Smooth muscle cell of the brain vasculature (primary cell): ENCODE measurements at regions not wholly inside any gene's neighbourhood (a gene's known extent, or its start where the extent isn't known, plus 50 kb on each side); places are given as distances from the start of the nearest gene placed in this dataset.
A peak's percentile ranks its signal among the peaks of the same experiment; 100 is the strongest.

Experiments
- DNase-seq: peaks from one replicate; pipeline ENCODE4 v3.0.0-alpha.2; 2012; ENCODE audit warnings: low read depth, low spot score

DNA sequence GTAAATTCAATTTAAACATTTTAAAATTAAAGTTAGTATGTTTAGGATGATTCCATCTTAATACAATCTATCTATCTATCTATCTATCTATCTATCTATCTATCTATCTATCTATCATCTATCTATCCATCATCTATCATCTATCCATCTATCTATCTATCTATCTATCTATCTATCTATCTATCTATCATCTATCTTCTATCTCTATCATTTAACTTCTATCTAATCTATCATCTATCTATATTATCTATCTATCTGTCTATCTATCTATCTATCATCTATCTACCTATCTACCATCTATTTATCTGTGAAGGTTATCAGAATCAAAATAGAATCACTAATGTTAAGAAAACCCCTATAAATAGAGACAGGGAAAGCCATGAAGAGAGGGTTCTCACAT, 78.3 kb downstream of the RAMP3 start:
- DNase-seq: no peak

DNA sequence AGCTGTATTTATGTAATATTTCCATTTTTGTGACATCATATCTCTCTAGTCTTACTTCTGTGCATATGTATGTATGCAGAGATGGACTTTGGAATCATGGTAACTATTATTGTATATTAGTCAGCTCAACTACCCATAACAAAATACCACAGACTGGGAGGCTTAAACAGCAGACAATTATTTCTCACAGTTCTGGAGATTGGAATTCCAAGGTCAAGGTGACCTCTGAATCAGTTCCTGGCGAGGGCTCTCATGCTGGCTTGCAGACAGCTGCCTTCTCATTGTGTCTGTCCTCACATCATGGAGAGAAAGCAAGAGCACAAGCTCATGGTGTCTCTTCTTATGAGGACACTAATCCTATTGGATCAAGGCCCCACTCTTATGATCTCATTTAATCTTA, 79.1 kb downstream of the RAMP3 start:
- no peak for DNase-seq

DNA sequence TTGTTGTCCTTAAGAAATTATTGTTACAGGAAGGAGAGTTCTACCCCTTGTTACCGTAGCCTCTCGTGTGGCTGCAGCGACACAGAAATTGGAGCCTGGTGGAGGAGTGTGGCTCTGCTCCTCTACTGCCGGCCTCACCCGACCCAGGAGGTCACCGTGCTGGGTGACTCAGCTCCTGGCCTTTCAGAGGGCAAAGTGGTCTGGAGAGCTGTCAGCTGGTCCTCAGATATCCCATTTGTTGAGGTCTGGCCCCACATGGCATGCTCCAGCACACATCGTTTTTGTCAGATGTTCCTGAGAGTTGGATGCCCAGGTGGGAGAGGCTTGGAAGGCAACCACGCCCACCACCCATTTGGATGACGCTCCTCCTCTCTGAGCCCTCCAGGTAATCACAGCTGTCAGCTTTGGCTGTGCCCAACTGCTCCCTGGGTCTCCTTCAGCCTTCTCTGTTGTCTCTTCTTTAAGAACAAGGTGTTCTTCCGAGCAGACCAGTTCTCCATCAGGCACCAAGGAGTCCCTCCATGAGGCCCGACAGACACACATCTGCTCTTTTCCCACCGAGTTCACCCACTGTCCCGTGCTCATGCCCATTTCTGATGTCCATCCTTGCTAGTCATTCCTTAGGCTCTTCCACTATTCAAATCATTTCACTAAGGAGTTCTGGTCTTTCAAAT, 80.3 kb downstream of the RAMP3 start:
- DNase-seq: no peak

DNA sequence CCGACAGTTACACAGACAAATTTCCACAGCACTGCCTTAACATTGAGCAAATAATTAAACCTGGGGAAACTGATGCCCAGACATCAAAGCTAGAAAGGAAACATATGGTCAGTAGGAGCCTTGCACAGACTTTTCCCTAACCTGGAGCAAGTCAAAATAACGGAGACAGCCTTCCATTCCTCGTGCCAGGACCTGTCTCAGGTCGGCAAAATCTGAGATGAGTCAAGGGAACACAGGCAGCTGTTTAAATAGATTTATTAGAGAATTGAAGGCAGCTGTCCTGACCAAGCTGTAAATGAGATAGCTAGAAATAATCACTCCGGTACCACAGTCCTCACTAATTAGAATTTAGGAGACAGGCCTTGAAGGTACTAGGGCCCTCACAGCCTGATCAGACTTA, 81.2 kb downstream of the RAMP3 start:
- no peak for DNase-seq

DNA sequence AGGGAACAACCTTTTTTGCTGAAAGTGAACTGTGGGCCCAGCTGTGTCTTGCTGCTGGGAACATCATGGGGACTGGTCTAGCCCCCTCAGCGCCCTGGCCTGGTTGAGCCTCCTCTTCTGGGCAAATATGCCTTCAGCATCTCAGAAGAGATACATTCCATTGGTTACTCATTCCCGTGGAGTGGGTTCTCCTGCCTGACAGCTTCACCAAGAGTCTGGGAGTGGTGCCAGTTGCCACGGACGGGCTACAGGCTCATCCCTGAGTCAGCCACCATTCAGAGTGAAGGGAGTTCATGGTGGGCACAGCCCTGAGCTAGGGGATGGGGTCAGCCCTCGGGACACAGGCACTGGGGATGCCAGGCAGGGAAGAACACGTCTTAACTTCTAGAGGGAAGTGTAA, 81.9 kb downstream of the RAMP3 start:
- no peak for DNase-seq

DNA sequence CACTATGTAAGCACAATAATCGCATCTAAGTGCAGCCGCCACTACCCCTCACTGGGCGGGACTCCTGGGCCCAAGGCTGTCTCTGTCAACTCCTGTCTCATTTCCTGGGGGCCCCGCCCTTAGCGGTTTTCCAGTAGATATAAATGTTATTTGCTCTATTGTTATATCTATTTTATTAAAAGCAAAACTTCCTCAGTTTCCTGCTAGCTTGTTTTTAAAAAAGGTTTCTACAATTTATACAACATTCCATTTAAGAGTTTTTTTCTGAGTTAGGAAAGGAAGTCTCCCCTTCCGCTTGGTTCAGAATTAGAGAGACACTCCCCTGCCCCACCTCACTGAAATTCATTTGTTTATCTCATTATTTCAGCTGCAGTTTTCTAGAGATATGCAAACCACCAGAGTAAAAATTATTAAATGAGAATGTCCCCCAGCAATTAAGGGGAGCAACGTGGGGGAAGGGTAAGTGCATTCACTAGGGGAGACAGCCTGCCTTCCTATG, 82.7 kb downstream of the RAMP3 start:
- no peak for DNase-seq

DNA sequence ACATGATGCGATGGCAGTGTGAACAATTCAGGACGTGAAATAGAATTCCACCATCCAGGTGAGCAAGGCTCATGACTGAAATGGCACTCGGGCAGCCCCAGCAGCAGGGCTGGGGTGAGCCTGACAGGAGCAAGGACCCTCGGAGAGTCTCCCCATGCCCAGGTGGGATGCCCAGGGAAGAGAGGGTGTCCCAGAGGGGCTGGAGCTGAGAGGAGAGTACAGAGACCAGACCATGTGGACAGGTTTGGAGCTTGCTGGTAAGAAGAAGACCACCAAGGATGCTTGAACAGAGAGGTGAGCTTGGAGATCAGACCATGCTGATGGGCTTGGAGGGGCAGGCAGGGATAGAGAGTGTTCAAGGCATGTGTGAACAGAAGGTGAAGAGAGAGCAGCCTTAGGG, 83.3 kb downstream of the RAMP3 start:
- DNase-seq: no peak

DNA sequence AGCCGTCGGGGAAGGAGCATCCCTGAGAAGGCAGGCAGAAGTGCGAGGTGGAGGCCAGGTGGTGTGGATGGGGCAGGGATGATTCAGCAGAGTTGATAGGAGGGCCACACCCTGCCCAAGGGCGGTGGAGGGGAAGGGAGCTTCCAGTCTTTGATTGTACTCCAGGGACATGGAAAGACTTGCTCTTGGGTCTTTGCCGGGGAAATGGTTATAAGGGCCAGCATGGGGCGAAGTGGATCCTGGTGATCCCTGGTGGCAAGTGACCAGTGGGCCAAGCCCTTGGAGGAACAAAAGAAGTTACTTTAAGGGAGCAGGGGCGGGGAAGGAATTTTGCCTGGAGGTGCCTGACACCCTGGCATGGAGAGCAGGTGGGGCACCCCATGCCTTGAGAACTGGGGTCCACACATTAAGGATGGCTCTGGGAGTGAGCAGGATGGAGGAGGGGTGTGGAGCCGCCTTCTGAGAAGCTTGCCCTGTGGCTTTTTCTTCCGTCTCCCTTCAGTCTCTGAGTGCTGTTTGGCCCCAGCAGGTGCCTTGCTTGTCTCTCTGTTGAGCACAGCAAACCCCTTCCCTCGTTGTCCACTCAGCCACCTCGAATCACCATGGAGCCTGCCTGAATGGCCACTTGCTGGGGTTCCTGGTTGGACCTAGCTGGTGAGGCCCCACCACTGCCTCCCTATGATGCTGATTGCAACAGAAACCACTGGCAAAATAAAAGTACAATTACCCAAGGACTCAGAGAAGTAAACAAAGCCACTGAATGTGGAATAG, 83.9 kb downstream of the RAMP3 start:
- no peak for DNase-seq

DNA sequence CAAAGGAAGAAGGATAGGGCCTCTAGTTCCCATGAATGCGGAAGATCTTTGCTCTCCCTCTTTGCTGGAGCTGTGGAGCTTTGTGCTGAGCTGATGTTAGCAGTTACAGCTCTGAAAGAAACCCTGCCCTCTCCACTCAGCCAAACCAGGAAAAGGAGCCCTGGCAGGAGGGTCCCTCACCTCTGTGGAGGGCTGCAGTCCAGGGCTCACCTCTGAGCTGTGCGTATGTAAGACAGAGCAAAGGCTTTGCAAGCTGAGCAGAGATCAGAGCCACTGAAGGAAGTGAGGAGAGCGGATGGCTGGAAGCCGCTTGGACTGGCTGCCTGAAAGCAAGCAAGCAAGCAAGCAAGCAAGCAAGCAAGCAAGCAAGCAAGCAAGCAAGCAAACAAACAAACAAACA, 84.7 kb downstream of the RAMP3 start:
- no peak for DNase-seq

DNA sequence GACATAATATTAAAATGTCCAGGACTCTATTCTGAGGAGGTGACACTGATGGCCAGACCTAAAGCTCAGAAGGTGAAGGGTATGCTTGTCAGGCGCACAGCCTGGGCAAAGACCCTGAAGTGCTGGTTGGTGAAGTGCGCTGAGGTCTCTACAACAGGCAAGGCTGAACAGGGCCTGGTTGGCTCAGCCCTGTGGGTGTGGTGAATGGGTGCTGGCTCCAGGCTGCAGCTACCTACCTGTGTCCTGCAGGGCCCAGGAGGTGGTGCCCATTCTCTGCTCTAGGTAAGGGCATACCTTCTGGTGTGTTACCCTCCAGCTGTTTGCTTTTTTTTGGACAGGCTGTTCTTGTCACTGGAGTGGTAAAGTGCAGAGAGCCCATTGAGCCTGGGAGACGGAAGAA, 85.1 kb downstream of the RAMP3 start:
- no peak for DNase-seq

DNA sequence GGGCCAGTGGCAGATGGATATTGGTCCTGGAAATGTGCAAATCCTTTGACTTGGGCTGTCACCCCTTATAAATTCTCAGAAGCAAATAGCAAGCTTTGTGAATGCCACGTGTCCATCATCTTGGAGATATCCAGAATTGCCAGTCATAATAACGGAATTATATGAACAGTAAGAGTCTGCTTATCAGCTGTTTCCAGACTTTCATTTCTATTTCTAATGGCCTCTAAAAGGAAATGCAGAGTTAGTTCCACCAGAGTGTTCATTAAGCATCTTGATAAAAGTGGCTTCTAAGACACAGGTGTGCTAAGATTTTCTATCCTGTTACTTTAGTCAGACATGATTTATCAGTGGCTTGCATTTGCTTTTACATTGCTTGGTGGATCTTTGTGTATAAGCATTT, 87.4 kb downstream of the RAMP3 start:
- no peak for DNase-seq

DNA sequence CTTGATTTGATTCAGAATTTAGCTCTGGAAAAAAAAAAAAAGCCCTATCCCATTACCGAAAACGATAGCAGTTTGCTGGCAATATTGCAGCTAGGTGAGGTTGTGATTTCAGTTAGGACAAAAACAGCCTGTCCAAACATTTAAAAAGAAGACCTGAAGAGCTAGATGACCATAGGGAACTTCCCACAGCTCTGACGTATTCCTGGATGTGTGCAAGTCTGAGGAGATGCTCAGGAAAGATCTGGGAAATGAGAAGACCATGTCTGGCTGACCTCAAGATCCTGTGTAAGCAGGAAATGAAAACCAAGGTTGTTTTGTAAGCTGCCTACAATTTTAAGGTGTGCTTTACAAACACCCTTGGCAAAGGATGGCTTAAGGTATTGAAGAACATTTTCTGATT, 88.7 kb downstream of the RAMP3 start:
- no peak for DNase-seq

DNA sequence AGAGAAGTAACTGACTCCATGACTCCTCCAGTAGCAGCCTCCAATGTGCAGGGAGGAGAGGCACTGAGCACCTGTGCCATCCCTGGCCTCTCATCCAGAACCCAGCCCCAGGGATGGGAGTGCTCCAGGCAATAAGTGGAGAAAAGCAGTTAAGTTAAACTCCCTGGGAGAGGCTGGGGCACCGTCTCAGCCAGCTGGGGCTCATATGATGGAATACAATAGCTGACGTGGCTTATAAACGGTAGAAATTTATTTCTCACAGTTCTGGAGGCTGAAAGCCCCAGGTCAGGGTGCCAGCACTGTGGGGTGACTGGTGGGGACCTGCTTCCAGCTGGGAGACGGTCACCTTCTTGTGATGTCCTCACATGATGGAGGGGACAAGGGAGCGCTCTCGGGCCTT, 94.7 kb downstream of the RAMP3 start:
- DNase-seq: no peak

DNA sequence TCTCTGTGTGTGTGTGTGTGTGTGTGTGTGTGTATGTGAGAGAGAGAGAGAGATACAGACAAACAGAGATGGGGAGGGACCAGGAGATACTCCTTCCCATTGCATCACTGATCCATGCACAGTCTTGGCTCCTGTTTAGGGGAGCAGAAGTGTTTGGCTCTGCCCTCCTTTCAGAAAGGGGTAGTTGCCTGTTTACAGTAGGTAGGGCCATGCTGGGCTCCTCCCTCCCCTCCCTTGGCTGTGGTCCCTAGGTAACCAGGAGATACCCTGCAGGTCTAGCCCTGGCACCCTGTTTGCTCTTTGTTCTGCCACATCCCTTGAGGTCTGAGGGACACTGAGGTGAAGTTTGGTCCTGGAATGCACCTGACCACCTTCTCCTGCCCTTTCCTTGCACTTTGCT, 95.3 kb downstream of the RAMP3 start:
- no peak for DNase-seq

DNA sequence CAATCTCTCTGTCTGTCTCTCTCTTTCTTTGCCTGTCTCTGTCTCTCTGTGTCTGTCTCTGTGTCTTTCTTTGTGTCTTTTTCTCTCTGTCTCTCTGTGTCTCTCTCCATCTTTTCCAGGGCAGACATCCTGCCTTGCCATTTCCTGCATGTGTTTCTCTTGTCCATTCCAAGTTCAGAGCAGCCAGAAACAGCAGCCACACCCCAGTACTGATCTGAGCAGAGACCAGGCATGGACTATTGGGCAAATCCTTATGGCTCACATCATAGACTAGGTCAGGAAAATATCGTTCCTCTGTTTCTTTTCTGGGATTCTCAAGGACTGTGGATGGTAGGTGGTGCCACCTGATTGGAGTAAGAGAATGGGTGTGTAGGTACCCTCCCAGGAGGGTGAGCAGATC, 95.8 kb downstream of the RAMP3 start:
- no peak for DNase-seq

DNA sequence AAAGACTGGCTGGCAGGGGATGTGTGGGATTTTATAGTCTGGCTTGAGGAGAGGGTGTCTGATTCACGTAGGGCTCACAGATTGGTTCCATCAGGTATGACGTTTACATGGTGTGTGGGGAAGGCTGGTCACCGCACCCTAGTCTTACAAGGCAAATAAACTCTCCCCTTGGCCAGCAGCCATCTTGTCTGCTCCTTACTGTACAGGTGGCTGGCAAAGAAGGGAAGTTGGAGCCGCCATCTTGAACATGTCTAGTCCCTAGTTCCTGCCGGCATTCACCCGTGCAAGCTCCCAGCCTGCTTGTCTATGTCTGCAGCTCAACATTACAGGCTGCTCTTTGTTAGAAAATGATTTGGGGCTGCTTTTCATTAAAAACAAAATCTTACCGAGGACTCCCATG, 97.6 kb downstream of the RAMP3 start:
- no peak for DNase-seq

DNA sequence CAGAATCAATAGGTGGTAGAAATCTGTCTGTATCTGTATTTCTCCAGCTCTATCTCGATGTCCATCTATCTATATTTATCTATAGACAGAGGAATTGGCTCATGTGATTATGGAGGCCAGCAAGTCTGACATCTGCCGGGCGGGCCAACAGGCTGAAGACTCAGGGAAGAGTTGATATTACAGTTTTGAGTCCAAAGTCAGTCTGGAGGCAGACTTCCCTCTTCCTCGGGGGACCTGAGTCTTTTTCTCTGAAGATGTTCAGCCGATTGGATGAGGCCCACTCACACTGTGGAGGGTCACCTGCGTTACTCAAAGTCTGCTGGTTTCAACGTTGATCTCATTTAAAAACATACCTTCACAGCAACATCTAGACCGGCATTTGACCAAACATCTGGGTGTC, 98.7 kb downstream of the RAMP3 start:
- no peak for DNase-seq

DNA sequence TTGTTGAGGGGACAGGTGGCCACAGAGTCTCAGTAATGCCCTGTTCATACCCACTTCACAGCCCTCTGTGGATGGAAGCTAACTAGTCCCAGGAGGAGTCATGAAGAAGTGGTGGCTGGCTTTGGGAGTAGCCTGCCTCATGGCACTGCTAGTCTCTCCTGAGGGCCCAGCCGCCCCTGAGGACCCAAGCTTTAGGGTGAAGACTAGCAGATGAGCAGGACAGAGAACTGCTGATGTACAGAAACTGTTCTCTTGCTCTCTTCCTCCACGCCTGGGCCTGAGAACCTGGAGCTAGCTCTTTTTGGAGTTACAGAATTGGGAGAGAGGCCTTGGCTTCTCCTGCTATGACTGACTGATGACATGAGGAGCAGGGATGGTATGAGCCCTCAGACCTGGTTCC, 99.2 kb downstream of the RAMP3 start:
- no peak for DNase-seq

DNA sequence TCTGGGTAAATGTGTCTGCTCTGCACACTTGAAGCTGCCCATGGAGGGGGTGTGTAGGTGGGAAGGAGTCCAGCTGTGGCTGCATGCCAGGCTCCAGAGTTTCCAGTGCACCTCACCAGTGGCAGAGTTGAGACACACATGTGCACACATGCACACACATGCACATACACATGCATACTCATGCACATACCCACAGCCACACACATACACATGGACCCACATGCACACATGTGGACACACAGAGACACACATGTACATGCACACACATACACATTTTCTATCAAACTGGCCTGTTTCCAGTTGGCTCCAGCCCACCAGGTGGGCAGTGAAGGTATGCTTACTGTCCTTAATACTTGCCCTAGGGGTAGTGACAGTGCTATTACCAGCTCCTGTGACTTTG, 99.7 kb downstream of the RAMP3 start:
- DNase-seq: no peak

DNA sequence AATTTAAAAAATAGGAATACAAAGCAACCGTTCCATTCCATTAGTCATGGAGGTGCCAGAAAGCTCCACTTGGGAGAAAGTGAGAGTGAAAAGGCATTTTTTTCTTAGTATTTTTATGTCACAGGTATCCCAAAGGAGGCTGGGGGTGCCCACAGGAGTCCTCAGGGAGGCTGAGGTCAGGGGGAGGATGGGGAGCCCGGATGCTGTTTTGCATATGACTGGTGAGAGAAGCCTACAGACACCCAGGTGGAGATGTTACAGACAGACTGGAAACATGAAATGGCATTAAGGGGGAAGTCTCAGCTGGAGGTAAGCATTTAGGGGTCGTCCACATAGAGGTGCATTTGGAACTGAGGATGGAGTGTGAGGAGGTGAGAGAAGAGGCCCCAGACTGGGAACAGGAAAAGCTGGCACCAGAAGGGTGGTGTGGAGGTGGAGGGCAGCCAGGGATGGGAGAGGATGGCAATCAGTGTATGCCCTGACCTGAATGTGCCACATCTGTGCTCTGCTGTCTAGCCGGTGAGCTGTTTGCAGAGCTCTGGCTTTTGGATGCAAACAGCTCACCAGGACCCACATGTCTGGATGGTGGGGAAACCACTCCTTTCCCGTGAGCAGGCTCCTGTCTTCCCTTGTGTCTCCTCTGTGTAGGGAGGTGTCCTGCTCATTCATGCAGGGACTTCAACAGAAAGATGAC, 101.1 kb downstream of the RAMP3 start:
- DNase-seq: no peak

DNA sequence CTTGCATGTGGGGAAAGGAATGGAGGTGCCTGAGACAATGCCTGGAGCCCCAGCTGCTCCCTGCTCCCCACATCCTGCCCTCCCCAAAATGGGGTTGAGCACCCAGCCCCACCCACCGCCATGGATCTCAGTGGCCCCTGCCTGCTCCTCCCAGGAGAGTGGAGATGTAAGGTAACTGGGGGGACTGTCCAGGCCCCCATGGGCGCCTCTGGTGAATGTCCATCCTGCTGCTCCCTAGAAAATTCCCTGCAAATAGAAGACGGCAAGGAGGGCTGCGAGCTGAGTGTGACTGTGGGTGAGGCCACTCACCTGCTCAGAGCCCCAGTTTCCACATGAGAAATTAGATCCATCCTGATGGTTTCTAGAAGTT, 101.6 kb downstream of the RAMP3 start:
- no peak for DNase-seq

DNA sequence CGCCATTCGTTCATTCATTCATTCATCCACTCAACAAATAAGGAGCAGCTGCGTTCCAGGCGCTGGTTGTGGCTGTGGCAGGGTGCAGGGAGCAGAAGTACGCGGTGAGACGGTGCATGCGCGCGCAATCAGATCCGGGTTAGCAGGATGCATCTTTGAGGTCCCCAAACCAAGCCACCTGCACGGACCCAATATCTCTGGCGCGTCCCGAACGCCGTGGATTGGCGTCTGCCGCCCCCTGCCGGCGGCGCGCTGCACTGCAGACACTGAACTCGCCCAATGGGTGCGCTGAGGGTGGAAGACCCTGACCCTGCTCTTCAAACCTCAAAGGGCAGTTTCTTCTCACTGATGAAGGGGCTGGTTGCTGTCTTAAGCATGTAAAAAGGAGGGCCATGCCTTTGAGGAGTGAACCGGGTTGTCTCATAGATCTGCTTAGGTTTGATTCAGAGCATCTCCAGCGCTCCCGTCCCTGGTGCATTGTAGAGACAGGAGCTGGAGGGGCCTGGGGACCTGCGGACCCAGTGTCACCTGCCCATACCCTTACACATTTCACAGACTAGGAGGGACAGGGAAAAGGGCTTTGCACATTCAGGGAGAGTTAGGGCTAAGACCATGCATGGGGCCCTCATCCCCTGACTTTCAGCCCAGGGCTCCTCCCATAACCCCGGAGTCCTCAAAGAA, 102.5 kb downstream of the RAMP3 start:
- peak; percentile 2 for DNase-seq
